ENCODE measurements at regions not wholly inside any gene's neighbourhood (a gene's known extent, or its start where the extent isn't known, plus 50 kb on each side); places are given as distances from the start of the nearest gene placed in this dataset.

DNA sequence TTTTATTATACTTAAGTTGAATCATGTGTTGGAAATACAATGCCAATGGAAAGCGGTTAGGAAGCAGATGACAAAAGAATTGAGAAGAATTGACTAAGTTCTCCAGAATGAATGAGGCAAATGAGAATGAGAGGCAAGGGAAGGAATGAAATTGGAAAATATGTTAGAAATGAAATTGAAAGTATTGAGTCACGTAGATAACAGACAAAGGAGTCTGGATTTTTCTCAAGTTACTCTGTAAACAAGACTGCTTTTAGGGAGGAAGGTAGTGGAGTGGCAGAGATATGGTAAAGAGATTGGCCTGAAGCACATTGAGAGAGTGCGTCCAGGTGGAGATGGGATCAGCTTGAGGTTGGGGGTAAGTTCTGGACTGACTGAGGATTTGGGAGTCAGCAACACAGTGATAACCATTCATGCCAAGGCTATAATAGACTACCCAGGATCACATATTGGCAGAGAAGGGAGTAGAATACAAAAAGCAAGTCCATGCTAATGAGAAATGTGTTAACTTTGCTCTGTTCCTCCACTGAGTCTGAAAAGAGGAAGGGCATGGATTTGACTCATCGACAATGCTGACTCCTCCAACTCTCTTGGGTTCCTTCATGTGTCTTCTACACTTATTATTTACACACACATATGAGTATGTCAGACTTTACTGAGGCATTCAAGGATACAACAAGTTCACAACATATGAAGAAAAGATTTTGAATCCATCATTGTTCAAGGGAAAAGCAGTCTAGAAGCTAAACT is 814.2 kb upstream of the ZNF608 start:
- TF ChIP-seq GATA2 (IDR thresholded peaks at IDR 0.05; ENCODE audit: low read depth, low read length) = no peak
- TF ChIP-seq GATA3 (IDR thresholded peaks at IDR 0.05; ENCODE audit: low read depth, low read length) = no peak

All from SH-SY5Y (cell line).